HT-29 (cell line): ENCODE measurements at regions not wholly inside any gene's neighbourhood (a gene's known extent, or its start where the extent isn't known, plus 50 kb on each side); places are given as distances from the start of the nearest gene placed in this dataset.

Experiments
- DNase-seq: peaks from one replicate; pipeline ENCODE4 v3.0.0-alpha.2; 2015; ENCODE audit warnings: low spot score

GRCh38 chr15:29556380-29556779, 265.9 kb downstream of the TJP1 start:
- DNase-seq, result no peak

GRCh38 chr15:29554531-29554930, 267.7 kb downstream of the TJP1 start:
- DNase-seq, result no peak

DNA sequence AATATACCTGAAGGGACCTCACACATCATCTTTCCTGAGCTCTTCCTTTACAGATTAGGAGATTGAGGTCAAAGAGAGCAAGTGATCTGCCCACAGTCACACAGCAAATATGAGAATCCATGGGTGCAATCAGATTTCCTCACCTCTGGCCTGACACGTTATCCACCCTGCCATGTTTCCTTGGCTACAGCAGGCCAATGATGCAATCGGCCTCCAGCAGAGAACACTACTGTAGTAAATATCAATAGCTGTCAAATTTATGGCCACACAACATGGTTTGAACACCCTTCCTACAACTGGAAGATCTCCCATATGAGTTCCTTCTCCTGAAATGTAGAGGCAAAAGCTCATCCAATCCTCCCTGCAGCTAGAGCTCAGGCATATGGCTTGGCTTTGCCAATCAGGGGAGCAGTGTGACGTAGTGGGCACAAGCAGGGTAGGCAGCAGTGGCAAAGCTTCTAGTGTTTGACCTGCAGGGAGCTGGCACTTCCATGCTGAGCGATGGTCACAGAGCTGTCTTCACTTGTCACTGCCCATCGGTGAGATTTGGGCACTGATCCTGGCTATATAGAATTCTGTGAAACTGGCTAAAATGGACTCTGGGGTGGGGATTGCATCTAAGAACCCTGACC, 271.3 kb downstream of the TJP1 start:
- no peak for DNase-seq

GRCh38 chr15:29548006-29548405, 274.3 kb downstream of the TJP1 start:
- no peak for DNase-seq

DNA sequence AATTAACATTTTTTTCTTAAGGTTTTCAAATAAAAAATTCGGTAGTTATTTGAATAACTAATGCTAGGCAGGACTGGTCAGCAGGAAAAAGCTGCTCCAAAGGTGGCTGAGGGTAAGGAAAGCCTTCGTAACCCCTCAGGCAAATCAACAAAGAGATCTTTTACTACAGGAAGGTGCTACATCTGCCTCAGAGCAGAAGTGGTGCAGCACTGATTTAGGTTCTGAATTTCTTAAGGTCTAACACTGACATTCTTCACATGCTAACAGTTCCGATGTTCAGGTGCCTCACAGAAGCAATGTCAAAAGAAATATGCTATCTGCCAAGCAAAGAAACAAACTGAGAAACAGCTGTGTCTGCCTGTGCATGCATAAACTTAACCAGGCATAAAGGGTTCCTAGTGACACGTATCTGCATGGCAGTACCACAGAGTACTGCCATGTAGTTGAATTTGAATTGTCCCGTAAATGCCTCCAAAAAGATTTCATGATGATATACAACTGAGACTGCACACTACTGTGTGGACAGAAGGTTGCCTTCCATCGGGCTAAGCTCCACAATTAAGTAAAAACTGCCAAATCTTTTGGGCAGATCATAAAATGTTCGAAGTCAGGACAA, 275.0 kb upstream of the NSMCE3 start:
- no peak for DNase-seq

DNA sequence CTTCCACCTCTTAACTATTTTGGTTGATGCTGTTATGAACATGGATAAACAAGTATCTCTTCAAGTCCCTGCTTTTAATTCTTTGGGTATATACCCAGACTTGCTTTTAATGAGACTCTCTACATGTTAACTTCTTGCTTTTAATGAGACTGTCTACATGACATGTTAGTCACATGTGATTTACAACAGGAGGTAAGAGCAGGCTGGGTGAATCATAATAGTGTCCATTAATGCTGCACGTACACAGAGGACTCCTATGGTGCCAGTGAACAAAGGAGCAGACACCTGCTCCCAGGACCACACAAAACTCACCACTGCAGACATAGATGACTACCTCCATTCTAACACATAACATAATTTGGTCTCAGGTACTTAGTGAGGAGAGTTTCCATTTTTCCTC, 273.4 kb upstream of the NSMCE3 start:
- DNase-seq, result no peak

GRCh38 chr15:29541309-29541708, 271.7 kb upstream of the NSMCE3 start:
- no peak for DNase-seq

- no peak for DNase-seq
These were observed 270.9 kb upstream of the NSMCE3 start for GRCh38 chr15:29540479-29540878.

DNA sequence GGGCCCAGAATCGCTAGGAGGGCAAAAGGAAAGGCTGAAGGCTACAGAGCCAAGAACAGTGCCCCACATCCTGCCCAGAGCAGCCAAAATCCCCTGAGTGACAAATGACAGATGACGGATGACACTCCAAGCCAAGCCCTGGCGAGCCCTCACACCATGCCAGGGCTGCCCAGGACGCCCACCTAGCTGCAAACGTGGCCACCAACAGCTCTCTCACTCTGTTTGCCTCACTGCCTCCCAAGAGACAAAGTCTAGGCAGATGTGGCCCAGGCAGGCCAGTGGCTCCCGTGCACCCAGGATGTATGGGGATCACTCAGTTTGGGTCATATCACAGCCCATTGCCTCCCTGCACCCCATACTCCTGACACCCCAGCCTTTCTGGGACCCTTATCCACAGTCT, 270.1 kb upstream of the NSMCE3 start:
- no peak for DNase-seq

GRCh38 chr15:29538044-29538443, 268.4 kb upstream of the NSMCE3 start:
- peak; percentile 19 for DNase-seq

DNA sequence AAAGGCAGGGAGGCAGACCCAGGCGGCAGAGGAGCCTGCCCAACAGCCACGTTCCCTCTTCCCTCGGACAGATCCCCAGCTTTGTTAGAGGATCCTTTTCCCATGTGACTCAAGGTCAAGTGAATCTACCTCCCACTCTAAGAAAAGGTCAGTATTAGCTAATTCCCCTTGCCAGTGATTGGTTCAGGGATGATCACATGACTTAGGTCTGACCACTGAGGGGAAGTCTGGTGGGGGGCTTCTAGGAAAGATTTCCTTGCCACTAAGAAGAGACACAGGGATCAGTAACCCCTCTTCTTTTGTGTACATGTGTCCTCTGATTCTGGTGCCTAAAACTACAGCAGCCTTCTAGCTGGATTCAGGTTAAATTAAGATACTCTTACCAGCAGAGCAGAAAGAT, 266.3 kb upstream of the NSMCE3 start:
- DNase-seq, result no peak

- DNase-seq, result no peak
These were observed 264.8 kb upstream of the NSMCE3 start for GRCh38 chr15:29534378-29534777.

DNA sequence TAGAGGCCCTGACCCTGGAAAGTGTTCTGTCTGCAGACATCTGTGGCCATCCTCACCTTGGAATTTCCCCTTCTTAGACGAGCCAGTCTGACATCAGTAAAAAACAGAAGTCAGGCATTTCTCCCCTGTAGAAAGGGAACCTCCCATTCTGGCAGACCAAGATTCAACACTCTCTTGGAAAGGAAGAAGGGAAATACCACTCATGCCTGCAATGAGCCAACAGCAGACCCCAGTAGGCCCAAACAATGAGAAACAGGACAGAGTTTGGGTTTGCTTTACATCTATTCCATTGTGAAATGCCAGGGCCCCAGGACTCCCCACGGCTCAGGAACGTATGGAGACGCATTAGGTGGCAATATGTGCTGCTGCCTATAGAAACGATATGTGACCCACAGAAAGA, 264.0 kb upstream of the NSMCE3 start:
- no peak for DNase-seq

DNA sequence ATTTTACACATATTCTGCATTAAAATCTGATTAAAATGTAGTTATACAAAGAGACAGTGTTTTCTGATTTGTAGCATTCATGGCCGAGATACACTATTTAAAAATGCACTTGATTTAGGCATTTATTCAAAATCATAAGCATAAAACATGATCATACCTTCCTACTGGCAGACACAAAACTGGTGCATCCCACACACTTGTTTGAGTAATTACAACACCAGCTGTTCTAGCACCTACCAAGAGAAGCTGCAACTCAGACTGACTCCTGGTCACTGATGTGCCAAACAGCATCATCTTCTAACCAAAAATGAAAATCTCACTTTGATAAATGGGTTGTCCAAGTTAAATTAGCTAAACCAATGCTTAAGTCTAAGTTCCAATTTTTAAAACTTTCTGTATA, 262.7 kb upstream of the NSMCE3 start:
- no peak for DNase-seq

DNA sequence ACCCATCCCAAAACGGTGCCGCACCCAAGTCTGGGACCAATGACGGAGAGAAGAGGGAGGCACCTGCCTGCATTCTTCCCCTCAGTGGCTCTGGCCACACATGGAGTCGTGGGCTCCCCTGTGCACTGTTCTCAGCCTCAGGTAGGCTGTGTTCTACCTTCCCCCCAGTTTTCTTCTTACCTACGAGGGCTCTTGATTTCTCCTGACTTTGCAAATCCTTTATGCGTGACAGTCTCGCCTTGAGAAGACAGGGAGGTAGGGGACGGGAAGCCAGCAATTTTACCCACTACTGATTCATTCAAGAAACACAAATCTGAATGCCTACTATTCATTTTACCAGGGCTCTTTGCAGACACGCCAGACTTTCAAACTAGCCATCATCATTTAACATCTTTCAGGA, 261.3 kb upstream of the NSMCE3 start:
- no peak for DNase-seq

DNA sequence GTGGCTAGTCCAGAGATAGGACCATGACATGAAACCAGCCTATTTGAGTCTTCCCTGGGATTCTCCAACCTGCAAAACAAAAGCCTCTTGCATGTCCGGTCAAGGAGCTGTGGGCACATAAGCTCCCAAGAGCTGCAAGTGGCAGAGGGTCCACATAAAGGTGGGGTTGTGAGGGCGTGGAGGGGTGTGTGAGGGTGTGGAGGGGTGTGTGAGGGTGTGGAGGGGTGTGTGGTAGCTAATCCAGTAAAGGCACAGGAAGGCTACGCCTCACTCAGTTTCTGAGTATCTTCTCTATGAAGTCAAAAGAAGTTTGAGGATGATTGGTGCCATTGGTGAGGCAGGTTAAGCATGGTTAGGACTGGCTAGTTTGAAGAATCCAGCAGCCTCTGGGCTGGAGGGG, 259.4 kb upstream of the NSMCE3 start:
- no peak for DNase-seq

DNA sequence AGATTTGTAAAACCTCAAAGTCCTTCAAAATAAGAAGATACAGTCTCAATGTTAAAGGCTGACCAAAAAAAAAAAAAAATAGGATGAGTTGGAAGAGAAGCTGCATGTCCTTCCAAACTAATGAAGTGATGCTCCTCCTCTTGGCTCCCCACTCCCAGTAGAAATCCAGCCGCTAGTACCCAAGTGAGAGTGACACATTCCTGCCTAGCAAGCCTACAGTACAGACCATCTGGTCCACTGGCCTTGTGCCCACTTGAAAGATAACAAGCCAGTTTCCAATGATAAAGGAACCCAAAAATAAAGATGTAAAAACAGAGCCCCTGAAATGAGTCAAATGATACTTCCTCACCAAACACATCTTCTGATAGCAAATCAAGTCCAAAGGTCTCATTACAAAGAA, 258.7 kb upstream of the NSMCE3 start:
- no peak for DNase-seq

DNA sequence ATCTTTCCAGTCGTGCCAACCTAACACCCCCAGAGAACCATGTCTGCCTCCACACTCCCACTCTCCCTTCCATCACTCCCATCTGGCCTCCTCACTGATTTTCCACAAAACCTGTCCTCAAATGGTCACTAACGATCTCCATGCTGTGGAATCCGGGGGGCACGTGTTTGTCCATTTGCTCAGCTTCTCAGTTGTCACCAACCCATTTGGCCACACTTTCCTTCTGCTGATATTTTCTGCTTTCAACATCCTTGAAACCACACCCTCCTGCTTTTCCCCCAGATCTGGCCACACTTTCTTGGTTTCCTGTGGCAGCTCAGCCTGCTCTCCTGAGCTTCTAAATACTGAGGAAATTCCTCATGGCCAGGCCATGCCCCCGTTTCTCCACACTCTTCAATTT, 257.2 kb upstream of the NSMCE3 start:
- no peak for DNase-seq

- no peak for DNase-seq
These were observed 253.0 kb upstream of the NSMCE3 start for GRCh38 chr15:29522373-29523276.

DNA sequence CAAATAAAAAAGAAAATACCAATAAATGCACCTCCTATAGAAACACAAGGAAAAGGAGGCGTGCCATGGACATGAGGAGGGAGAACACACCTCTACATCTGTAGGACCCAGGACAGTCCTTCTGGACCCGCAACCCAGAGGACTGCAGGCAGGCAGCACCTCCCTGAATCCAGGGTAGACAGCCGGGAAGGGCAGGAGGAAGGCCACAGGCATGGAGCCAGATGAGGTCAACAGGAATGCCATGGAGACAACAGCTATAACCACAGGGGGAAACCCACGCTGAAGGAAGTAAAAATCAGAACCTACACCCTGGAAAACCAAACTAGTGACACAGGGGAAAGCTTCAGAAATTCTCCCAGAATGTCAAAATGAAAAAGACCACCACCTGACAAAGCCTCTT, 248.8 kb upstream of the NSMCE3 start:
- no peak for DNase-seq

- DNase-seq, result no peak
These were observed 248.2 kb upstream of the NSMCE3 start for GRCh38 chr15:29517829-29518228.

DNA sequence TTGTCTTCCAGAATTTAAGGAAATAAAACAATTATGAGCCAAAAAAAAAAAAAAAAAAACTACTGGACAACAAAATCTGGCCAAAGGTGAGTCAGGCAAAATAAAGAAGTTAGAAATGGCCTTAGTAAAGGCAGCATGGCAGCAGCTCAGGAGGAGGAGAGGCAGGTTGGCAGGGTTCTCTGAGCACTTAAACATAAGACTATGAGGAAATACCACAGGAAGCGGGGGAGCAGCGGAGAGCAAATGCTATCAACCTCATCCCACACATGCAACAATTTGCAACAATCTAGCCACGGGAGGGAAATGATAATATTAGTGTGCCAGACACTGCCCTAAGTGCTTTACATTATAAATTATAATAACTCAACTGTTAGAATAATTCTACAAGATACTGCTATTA, 247.3 kb upstream of the NSMCE3 start:
- no peak for DNase-seq

DNA sequence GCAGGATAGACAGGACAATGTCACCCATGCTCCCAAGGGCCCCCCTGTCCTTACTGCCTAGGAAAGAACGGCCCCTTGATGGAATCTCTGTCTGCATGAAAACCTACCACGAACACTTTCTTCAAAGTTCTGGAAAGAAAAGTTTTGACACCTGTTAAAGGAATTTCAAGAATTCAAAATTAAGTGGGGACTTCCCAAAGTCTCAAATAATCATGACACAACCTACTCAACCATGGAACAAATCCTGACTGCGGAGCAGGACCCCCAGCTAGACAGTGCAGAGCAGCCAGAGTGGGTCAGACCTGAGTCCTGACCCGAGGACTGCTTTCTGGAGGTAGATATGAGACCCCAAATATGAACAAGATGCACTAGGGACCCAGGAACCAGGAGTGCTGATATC, 245.3 kb upstream of the NSMCE3 start:
- no peak for DNase-seq
